SK-N-SH treated with all-trans-retinoic acid at 6 μM for 48 hours (cell line): ENCODE measurements at regions not wholly inside any gene's neighbourhood (a gene's known extent, or its start where the extent isn't known, plus 50 kb on each side); places are given as distances from the start of the nearest gene placed in this dataset.

Experiments used
- ATAC-seq: fragments of 200-7000 bp; cut with Tn5 transposase; 3 replicates; pipeline ENCODE4 v1.9.1; 2020; ENCODE audit warnings: mild to moderate bottlenecking, moderate library complexity
- ARNTL ChIP-seq: fragments of 450-650 bp; formaldehyde crosslinking; IDR thresholded peaks from 2 replicates; pipeline ENCODE4 v1.5.0; 2020; ENCODE audit warnings: low read depth, mild to moderate bottlenecking, moderate library complexity, borderline replicate concordance
- CSDC2 ChIP-seq: fragments of 250-450 bp; sonication (Bioruptor Pico); IDR thresholded peaks from 2 replicates; pipeline ENCODE4 v1.5.0; 2020; ENCODE audit warnings: mild to moderate bottlenecking, moderate library complexity
- CSRNP3 ChIP-seq: fragments of 250-450 bp; sonication (Bioruptor Pico); IDR thresholded peaks from 2 replicates; pipeline ENCODE4 v1.5.1; 2021; ENCODE audit warnings: mild to moderate bottlenecking, moderate library complexity
- ESRRG ChIP-seq: fragments of 250-450 bp; sonication (Bioruptor Pico); IDR thresholded peaks from 2 replicates; pipeline ENCODE4 v1.6.1; 2021; ENCODE audit warnings: mild to moderate bottlenecking
- GLIS3 ChIP-seq: fragments of 250-450 bp; sonication (Bioruptor Pico); IDR thresholded peaks from 2 replicates; pipeline ENCODE4 v1.5.0; 2020; ENCODE audit warnings: mild to moderate bottlenecking, moderate library complexity
- ISL1 ChIP-seq: fragments of 250-450 bp; sonication (Bioruptor Pico); IDR thresholded peaks from 2 replicates; pipeline ENCODE4 v2.1.2; 2022; ENCODE audit warnings: mild to moderate bottlenecking, moderate library complexity
- OSR1 ChIP-seq: fragments of 250-450 bp; sonication (Bioruptor Pico); IDR thresholded peaks from 2 replicates; pipeline ENCODE4 v1.8.0; 2022; ENCODE audit warnings: moderate library complexity, mild to moderate bottlenecking, inconsistent platforms
- PATZ1 ChIP-seq: fragments of 250-450 bp; sonication (Bioruptor Pico); IDR thresholded peaks from 2 replicates; pipeline ENCODE4 v1.8.0; 2020; ENCODE audit warnings: mild to moderate bottlenecking, moderate library complexity, borderline replicate concordance
- POU6F1 ChIP-seq: fragments of 250-450 bp; sonication (Bioruptor Pico); IDR thresholded peaks from 2 replicates; pipeline ENCODE4 v1.8.0; 2021; ENCODE audit warnings: low read depth, mild to moderate bottlenecking, moderate library complexity, borderline replicate concordance
- PPARA ChIP-seq: fragments of 250-450 bp; sonication (Bioruptor Pico); IDR thresholded peaks from 2 replicates; pipeline ENCODE4 v1.5.0; 2020; ENCODE audit warnings: mild to moderate bottlenecking, borderline replicate concordance
- SNAI2 ChIP-seq: fragments of 250-450 bp; sonication (Bioruptor Pico); IDR thresholded peaks from 2 replicates; pipeline ENCODE4 v1.5.0; 2020; ENCODE audit warnings: mild to moderate bottlenecking, moderate library complexity
- TCF4 ChIP-seq: fragments of 250-450 bp; sonication (Bioruptor Pico); IDR thresholded peaks from 2 replicates; pipeline ENCODE4 v1.8.0; 2021; ENCODE audit warnings: mild to moderate bottlenecking, moderate library complexity, borderline replicate concordance
- TOX ChIP-seq: fragments of 250-450 bp; sonication (Bioruptor Pico); IDR thresholded peaks from 2 replicates; pipeline ENCODE4 v1.8.0; 2021; ENCODE audit warnings: mild to moderate bottlenecking, moderate library complexity, borderline replicate concordance
- ZC3H10 ChIP-seq: fragments of 250-450 bp; sonication (Bioruptor Pico); IDR thresholded peaks from 2 replicates; pipeline ENCODE4 v1.5.1; 2021; ENCODE audit warnings: mild to moderate bottlenecking, moderate library complexity
- ZFP30 ChIP-seq: fragments of 450-650 bp; formaldehyde crosslinking; IDR thresholded peaks from 2 replicates; pipeline ENCODE4 v1.5.0; 2022; ENCODE audit warnings: mild to moderate bottlenecking, moderate library complexity
- ZNF565 ChIP-seq: fragments of 450-650 bp; formaldehyde crosslinking; conservative IDR thresholded peaks from 2 replicates; pipeline ENCODE4 v1.5.0; 2020; ENCODE audit warnings: low read depth, mild to moderate bottlenecking, moderate library complexity
- ZNF70 ChIP-seq: fragments of 450-650 bp; formaldehyde crosslinking; IDR thresholded peaks from 2 replicates; pipeline ENCODE4 v1.5.0; 2020; ENCODE audit warnings: mild to moderate bottlenecking, moderate library complexity
- ZNF8 ChIP-seq: fragments of 450-650 bp; formaldehyde crosslinking; IDR thresholded peaks from 2 replicates; pipeline ENCODE4 v1.5.0; 2020; ENCODE audit warnings: mild to moderate bottlenecking, moderate library complexity
- TF ChIP-seq, protein P1 (sequence below): fragments of 250-450 bp; sonication (Bioruptor Pico); IDR thresholded peaks from 2 replicates; pipeline ENCODE4 v1.5.0; 2020; ENCODE audit warnings: mild to moderate bottlenecking, moderate library complexity

- TF ChIP-seq PATZ1 (CRISPR knock-in tag) (no peak), TOX (CRISPR knock-in tag) (no peak), ZNF8 (CRISPR knock-in tag) (no peak), PPARA (CRISPR knock-in tag) (no peak), OSR1 (CRISPR knock-in tag) (no peak), ZFP30 (CRISPR knock-in tag) (no peak)
Observed at GRCh38 chr10:78449554-78449953, 415.9 kb downstream of the RPS24 start (continued).

DNA sequence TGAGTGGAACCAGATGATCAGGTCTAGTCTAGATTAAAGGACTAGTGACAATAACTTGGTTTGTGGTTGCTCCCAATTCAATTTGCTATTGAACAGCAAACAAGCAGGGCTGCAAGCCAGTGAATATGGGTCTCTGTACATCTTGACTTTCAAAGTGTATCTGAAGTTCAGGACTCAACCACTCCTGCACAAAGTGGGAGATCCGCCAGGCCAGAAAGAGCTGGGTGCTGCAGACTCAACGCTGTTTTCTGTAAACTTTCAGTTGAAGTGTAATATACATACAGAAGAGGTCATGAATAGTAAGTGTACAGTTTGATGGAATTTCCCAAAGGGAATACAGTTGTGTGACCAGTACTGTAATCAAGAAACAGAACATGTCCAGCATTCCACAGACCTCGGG, 416.6 kb downstream of the RPS24 start:
- ATAC-seq, result no peak
- TF ChIP-seq ZNF565 (CRISPR knock-in tag) (no peak), ISL1 (no peak), OSR1 (CRISPR knock-in tag) (no peak), TCF4 (CRISPR knock-in tag) (no peak)

- TF ChIP-seq TOX (CRISPR knock-in tag) (no peak), ZNF8 (CRISPR knock-in tag) (no peak), PATZ1 (CRISPR knock-in tag) (no peak), OSR1 (CRISPR knock-in tag) (no peak), PPARA (CRISPR knock-in tag) (no peak), POU6F1 (CRISPR knock-in tag) (no peak), ESRRG (CRISPR knock-in tag) (no peak), TCF4 (CRISPR knock-in tag) (no peak), ZNF70 (CRISPR knock-in tag) (no peak)
- no peak for ATAC-seq
Observed at GRCh38 chr10:78450807-78451485, 417.3 kb downstream of the RPS24 start.

DNA sequence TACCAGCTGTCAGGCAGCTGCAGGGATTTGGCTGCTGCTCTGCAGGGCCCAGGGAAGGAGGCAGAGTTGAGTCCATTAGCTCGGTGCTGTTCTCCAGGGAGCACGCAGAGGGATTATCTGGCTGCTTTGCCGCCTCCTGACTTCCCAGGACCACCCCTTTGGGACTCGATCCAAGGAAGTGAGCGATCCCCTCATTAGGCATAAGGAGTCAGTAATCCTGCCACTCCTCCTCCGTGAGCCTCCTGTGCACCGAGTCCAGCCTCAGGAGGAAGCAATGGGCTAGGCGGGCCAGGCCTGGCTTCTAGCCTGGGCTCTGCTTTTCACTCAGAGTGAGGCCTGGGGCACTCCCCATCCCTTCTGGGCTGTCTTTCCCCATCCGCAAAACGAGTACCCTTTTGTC, 417.9 kb downstream of the RPS24 start:
- ATAC-seq, result no peak; the same call in 1 of the 3 replicates
- TF ChIP-seq SNAI2 (CRISPR knock-in tag) (no peak), ZFP30 (CRISPR knock-in tag) (no peak), TCF4 (CRISPR knock-in tag) (no peak), PATZ1 (CRISPR knock-in tag) (no peak), CSDC2 (CRISPR knock-in tag) (no peak), GLIS3 (no peak), ZC3H10 (no peak), ZNF70 (CRISPR knock-in tag) (no peak), ARNTL (no peak), ZNF565 (CRISPR knock-in tag) (no peak), CSRNP3 (CRISPR knock-in tag) (no peak), OSR1 (CRISPR knock-in tag) (no peak), ZNF8 (CRISPR knock-in tag) (no peak), PPARA (CRISPR knock-in tag) (no peak), POU6F1 (CRISPR knock-in tag) (no peak)
- TF ChIP-seq, protein P1, sequence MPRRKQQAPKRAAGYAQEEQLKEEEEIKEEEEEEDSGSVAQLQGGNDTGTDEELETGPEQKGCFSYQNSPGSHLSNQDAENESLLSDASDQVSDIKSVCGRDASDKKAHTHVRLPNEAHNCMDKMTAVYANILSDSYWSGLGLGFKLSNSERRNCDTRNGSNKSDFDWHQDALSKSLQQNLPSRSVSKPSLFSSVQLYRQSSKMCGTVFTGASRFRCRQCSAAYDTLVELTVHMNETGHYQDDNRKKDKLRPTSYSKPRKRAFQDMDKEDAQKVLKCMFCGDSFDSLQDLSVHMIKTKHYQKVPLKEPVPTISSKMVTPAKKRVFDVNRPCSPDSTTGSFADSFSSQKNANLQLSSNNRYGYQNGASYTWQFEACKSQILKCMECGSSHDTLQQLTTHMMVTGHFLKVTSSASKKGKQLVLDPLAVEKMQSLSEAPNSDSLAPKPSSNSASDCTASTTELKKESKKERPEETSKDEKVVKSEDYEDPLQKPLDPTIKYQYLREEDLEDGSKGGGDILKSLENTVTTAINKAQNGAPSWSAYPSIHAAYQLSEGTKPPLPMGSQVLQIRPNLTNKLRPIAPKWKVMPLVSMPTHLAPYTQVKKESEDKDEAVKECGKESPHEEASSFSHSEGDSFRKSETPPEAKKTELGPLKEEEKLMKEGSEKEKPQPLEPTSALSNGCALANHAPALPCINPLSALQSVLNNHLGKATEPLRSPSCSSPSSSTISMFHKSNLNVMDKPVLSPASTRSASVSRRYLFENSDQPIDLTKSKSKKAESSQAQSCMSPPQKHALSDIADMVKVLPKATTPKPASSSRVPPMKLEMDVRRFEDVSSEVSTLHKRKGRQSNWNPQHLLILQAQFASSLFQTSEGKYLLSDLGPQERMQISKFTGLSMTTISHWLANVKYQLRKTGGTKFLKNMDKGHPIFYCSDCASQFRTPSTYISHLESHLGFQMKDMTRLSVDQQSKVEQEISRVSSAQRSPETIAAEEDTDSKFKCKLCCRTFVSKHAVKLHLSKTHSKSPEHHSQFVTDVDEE (CRISPR knock-in tag), result no peak
